Liver (tissue), 7 donors: ENCODE measurements at regions not wholly inside any gene's neighbourhood (a gene's known extent, or its start where the extent isn't known, plus 50 kb on each side); places are given as distances from the start of the nearest gene placed in this dataset.

Experiments used
- DNase-seq: peaks from one replicate; pipeline ENCODE4 v3.0.0-alpha.2; 2017; ENCODE audit warnings: low spot score
- H3K27ac ChIP-seq, 2 donors: one replicate each; pipeline ENCODE4 v1.7.0; 2013; ENCODE audit warnings: inconsistent platforms in 2 of 2, low read length in 2 of 2, control low read depth in 1 of 2, low read depth in 1 of 2, mild to moderate bottlenecking in 1 of 2
- H3K27me3 ChIP-seq, 4 donors: one replicate each; pipeline versions ENCODE4 v1.6.1 to v1.7.0; 2013; ENCODE audit warnings: low read length in 3 of 4, inconsistent platforms in 1 of 4, mild to moderate bottlenecking in 1 of 4, moderate library complexity in 1 of 4; ENCODE audit not compliant: control insufficient read depth in 4 of 4, insufficient read depth in 4 of 4
- H3K36me3 ChIP-seq, 4 donors: one replicate each; pipeline versions ENCODE4 v1.6.1 to v1.7.0; 2013; ENCODE audit warnings: low read length in 3 of 4, mild to moderate bottlenecking in 3 of 4, low read depth in 1 of 4, moderate library complexity in 1 of 4; ENCODE audit not compliant: control insufficient read depth in 4 of 4, insufficient read depth in 3 of 4
- H3K4me1 ChIP-seq, 4 donors: one replicate each; pipeline versions ENCODE4 v1.6.1 to v1.7.0; 2013; ENCODE audit warnings: low read length in 3 of 4, mild to moderate bottlenecking in 3 of 4, moderate library complexity in 1 of 4; ENCODE audit not compliant: control insufficient read depth in 4 of 4, insufficient read depth in 4 of 4
- H3K4me3 ChIP-seq, 3 donors: one replicate each; pipeline versions ENCODE4 v1.6.1 to v1.7.0; 2013; ENCODE audit warnings: low read length in 3 of 3, control low read depth in 1 of 3, low read depth in 1 of 3, mild to moderate bottlenecking in 1 of 3
- H3K9ac ChIP-seq, 2 donors: one replicate each; pipeline ENCODE4 v1.7.0; 2013; ENCODE audit warnings: low read length in 2 of 2, mild to moderate bottlenecking in 2 of 2, moderate library complexity in 2 of 2, control low read depth in 1 of 2, low read depth in 1 of 2
- H3K9me3 ChIP-seq, 4 donors: one replicate each; pipeline versions ENCODE4 v1.6.1 to v1.7.0; 2013; ENCODE audit warnings: low read length in 3 of 4; ENCODE audit not compliant: control insufficient read depth in 4 of 4
- EGR1 ChIP-seq, 2 donors: IDR thresholded peaks; 2 replicates each; pipeline ENCODE4 v1.6.1; 2016 to 2018; ENCODE audit warnings: antibody characterized with exemption in 2 of 2, low read depth in 2 of 2
- FOXA1 ChIP-seq: IDR thresholded peaks from 2 replicates; pipeline ENCODE4 v1.6.1; 2016; ENCODE audit warnings: antibody characterized with exemption
- FOXA2 ChIP-seq: IDR thresholded peaks from 2 replicates; pipeline ENCODE4 v1.6.1; 2016; ENCODE audit warnings: antibody characterized with exemption
- GABPA ChIP-seq, 2 donors: IDR thresholded peaks in 1 of 2; conservative IDR thresholded peaks in 1 of 2; 2 replicates each; pipeline ENCODE4 v1.6.1; 2016; ENCODE audit warnings: antibody characterized with exemption in 2 of 2, mild to moderate bottlenecking in 1 of 2, moderate library complexity in 1 of 2
- HNF4A ChIP-seq, 2 donors: conservative IDR thresholded peaks; 2 replicates each; pipeline ENCODE4 v1.6.1; 2016; ENCODE audit warnings: antibody characterized with exemption in 2 of 2, mild to moderate bottlenecking in 2 of 2
- HNF4G ChIP-seq: IDR thresholded peaks from 2 replicates; pipeline ENCODE4 v1.6.1; 2016; ENCODE audit warnings: antibody characterized with exemption
- JUND ChIP-seq, 2 donors: IDR thresholded peaks; 2 replicates each; pipeline ENCODE4 v1.6.1; 2016; ENCODE audit warnings: antibody characterized with exemption in 2 of 2
- NR2F2 ChIP-seq: IDR thresholded peaks from 2 replicates; pipeline ENCODE4 v1.6.1; 2016; ENCODE audit warnings: antibody characterized with exemption
- RAD21 ChIP-seq, 2 donors: IDR thresholded peaks; 2 replicates each; pipeline ENCODE4 v1.6.1; 2016; ENCODE audit warnings: antibody characterized with exemption in 2 of 2, mild to moderate bottlenecking in 2 of 2
- RXRA ChIP-seq, 2 donors: IDR thresholded peaks; 2 replicates each; pipeline ENCODE4 v1.6.1; 2017 to 2018; ENCODE audit warnings: antibody characterized with exemption in 2 of 2, mild to moderate bottlenecking in 1 of 2
- SP1 ChIP-seq: IDR thresholded peaks from 2 replicates; pipeline ENCODE4 v1.6.1; 2018; ENCODE audit warnings: antibody characterized with exemption, mild to moderate bottlenecking
- TAF1 ChIP-seq: conservative IDR thresholded peaks from 2 replicates; pipeline ENCODE4 v1.6.1; 2016; ENCODE audit warnings: antibody characterized with exemption, mild to moderate bottlenecking
- YY1 ChIP-seq: IDR thresholded peaks from 2 replicates; pipeline ENCODE4 v1.6.1; 2016; ENCODE audit warnings: antibody characterized with exemption, mild to moderate bottlenecking
- WGBS: extraction: QIAGEN DNeasy Blood & Tissue Kit; methylation state at CpG from one replicate; pipeline ENCODE4 v1.1.7; 2013; 5-methylcytosine and 5-hydroxymethylcytosine counted together
- TF ChIP-seq, protein P1 (sequence below): IDR thresholded peaks from 2 replicates; pipeline ENCODE4 v1.6.1; 2016; ENCODE audit warnings: antibody characterized with exemption, mild to moderate bottlenecking
- TF ChIP-seq, protein P2 (sequence below): IDR thresholded peaks from 2 replicates; pipeline ENCODE4 v1.6.1; 2016; ENCODE audit warnings: antibody characterized with exemption
- TF ChIP-seq, protein P3 (sequence below): IDR thresholded peaks from 2 replicates; pipeline ENCODE4 v1.6.1; 2016; ENCODE audit warnings: antibody characterized with exemption
- TF ChIP-seq, protein P4 (sequence below): IDR thresholded peaks from 2 replicates; pipeline ENCODE4 v1.6.1; 2016; ENCODE audit warnings: antibody characterized with exemption
- donor health status: healthy.
- donor health status: healthy.
- donor health status: healthy.
- donor health status: healthy.

DNA sequence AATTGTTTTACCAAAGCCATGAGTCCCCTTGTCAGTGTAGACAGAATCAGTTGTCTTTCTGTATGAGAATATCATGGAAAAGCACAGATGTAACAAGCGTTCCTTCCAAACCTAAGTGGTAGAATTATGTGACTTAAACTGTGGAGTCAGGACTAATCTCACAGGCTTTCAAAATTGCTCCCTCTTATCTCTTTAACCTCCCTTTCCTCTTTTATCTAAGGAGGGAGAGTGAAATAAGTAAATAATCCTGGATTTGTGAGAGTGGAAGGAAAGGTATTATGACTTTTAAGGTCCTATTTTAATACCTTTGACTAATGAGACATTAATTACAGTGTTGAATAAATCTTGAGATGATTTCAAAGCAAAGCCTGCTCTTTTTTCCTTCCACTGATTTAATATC lies 52.4 kb upstream of the LIFR start:
- H3K27ac ChIP-seq, result no peak overlapping the region
- 81% methylated on average over 1 of the region's 1 CpG for WGBS
- H3K36me3 ChIP-seq, result no peaks in the 10 kb centered on the region
- H3K9me3 ChIP-seq, result peaks cover 0 to 3% (median 0%) of the 10 kb centered on the region in 4 donors
- TF ChIP-seq RAD21 (IDR thresholded peaks at IDR 0.05), result no peak
- TF ChIP-seq HNF4G, result no peak
- no peak overlapping the region for H3K4me3 ChIP-seq
- no peak for DNase-seq
- H3K27me3 ChIP-seq, result no peaks in the 10 kb centered on the region
- no peak overlapping the region for H3K9ac ChIP-seq
- no peaks in the 10 kb centered on the region for H3K4me1 ChIP-seq

DNA sequence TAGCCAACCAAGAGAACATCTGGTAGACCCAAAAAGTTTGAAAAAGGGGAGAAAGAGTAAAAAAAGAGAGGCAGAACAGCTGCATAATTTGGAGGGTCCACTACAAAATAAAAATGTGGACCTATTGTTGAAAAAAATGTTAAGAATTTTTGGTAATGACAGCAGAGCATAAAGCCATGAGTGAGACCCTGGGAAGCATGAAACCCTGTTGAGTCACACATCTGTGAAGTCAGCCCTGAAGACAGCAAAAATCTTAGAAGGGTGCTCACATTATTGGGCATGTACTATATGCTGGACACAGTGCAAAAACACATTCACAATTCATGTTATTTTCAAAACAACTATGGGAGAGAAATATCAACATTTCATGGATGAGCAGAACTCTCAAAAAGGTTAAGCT lies 56.4 kb upstream of the LIFR start:
- peaks cover 0 to 5% (median 2%) of the 10 kb centered on the region in 4 donors for H3K9me3 ChIP-seq
- no peak overlapping the region for H3K9ac ChIP-seq
- no peak overlapping the region for H3K27ac ChIP-seq
- DNase-seq, result no peak
- H3K36me3 ChIP-seq, result no peaks in the 10 kb centered on the region
- no peak overlapping the region for H3K4me3 ChIP-seq
- no peaks in the 10 kb centered on the region for H3K4me1 ChIP-seq
- H3K27me3 ChIP-seq, result peaks cover 0 to 3% (median 0%) of the 10 kb centered on the region in 4 donors
- TF ChIP-seq, protein P1, sequence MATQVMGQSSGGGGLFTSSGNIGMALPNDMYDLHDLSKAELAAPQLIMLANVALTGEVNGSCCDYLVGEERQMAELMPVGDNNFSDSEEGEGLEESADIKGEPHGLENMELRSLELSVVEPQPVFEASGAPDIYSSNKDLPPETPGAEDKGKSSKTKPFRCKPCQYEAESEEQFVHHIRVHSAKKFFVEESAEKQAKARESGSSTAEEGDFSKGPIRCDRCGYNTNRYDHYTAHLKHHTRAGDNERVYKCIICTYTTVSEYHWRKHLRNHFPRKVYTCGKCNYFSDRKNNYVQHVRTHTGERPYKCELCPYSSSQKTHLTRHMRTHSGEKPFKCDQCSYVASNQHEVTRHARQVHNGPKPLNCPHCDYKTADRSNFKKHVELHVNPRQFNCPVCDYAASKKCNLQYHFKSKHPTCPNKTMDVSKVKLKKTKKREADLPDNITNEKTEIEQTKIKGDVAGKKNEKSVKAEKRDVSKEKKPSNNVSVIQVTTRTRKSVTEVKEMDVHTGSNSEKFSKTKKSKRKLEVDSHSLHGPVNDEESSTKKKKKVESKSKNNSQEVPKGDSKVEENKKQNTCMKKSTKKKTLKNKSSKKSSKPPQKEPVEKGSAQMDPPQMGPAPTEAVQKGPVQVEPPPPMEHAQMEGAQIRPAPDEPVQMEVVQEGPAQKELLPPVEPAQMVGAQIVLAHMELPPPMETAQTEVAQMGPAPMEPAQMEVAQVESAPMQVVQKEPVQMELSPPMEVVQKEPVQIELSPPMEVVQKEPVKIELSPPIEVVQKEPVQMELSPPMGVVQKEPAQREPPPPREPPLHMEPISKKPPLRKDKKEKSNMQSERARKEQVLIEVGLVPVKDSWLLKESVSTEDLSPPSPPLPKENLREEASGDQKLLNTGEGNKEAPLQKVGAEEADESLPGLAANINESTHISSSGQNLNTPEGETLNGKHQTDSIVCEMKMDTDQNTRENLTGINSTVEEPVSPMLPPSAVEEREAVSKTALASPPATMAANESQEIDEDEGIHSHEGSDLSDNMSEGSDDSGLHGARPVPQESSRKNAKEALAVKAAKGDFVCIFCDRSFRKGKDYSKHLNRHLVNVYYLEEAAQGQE, result no peak
- TF ChIP-seq FOXA1 (no peak), TAF1 (no peak), RAD21 (IDR thresholded peaks at IDR 0.05) (no peak), RXRA (IDR thresholded peaks at IDR 0.05) (no peak), HNF4A (conservative IDR thresholded peaks at IDR 0.05) (no peak), HNF4G (no peak), FOXA2 (no peak), JUND (IDR thresholded peaks at IDR 0.05) (no peak), EGR1 (IDR thresholded peaks at IDR 0.05; ENCODE audit: low read depth in 2 of 2) (no peak), NR2F2 (no peak), SP1 (no peak), GABPA (IDR thresholded peaks at IDR 0.05 in 1 of 2, conservative IDR thresholded peaks at IDR 0.05 in 1 of 2) (no peak), YY1 (no peak)
- TF ChIP-seq, protein P2, sequence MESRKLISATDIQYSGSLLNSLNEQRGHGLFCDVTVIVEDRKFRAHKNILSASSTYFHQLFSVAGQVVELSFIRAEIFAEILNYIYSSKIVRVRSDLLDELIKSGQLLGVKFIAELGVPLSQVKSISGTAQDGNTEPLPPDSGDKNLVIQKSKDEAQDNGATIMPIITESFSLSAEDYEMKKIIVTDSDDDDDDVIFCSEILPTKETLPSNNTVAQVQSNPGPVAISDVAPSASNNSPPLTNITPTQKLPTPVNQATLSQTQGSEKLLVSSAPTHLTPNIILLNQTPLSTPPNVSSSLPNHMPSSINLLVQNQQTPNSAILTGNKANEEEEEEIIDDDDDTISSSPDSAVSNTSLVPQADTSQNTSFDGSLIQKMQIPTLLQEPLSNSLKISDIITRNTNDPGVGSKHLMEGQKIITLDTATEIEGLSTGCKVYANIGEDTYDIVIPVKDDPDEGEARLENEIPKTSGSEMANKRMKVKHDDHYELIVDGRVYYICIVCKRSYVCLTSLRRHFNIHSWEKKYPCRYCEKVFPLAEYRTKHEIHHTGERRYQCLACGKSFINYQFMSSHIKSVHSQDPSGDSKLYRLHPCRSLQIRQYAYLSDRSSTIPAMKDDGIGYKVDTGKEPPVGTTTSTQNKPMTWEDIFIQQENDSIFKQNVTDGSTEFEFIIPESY, result no peak
- TF ChIP-seq, protein P3, sequence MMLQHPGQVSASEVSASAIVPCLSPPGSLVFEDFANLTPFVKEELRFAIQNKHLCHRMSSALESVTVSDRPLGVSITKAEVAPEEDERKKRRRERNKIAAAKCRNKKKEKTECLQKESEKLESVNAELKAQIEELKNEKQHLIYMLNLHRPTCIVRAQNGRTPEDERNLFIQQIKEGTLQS, result no peak
- TF ChIP-seq, protein P4, sequence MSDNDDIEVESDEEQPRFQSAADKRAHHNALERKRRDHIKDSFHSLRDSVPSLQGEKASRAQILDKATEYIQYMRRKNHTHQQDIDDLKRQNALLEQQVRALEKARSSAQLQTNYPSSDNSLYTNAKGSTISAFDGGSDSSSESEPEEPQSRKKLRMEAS, result no peak
